BLaER1 treated with 17β-estradiol and CSF1 and Interleukin-3, amounts not matched to agents 10 nM and 100 nM (cell line): ENCODE measurements at regions not wholly inside any gene's neighbourhood (a gene's known extent, or its start where the extent isn't known, plus 50 kb on each side); places are given as distances from the start of the nearest gene placed in this dataset.

Source experiments
- H3K27ac ChIP-seq, 11 experiments: shearing (Covaris generic); formaldehyde crosslinking; 2 replicates each; pipeline ENCODE4 v1.8.1; 2022
- H3K27me3 ChIP-seq, 11 experiments: shearing (Covaris generic); formaldehyde crosslinking; 2 replicates each; pipeline ENCODE4 v1.8.1; 2022
- H3K36me3 ChIP-seq, 11 experiments: shearing (Covaris generic); formaldehyde crosslinking; 2 replicates each; pipeline ENCODE4 v1.8.1; 2022
- H3K4me1 ChIP-seq, 10 experiments: shearing (Covaris generic); formaldehyde crosslinking; 2 replicates each; pipeline ENCODE4 v1.8.1; 2022
- H3K4me2 ChIP-seq, 11 experiments: shearing (Covaris generic); formaldehyde crosslinking; 2 replicates each; pipeline ENCODE4 v1.8.1; 2022
- H3K4me3 ChIP-seq, 10 experiments: shearing (Covaris generic); formaldehyde crosslinking; 2 replicates each; pipeline ENCODE4 v1.8.1; 2022
- H3K9ac ChIP-seq, 11 experiments: shearing (Covaris generic); formaldehyde crosslinking; 2 replicates each; pipeline ENCODE4 v1.8.1; 2022
- H3K9me3 ChIP-seq, 11 experiments: shearing (Covaris generic); formaldehyde crosslinking; replicated peaks in 1 of 11; 2 replicates each; pipeline ENCODE4 v1.8.1; 2022
- H4K20me1 ChIP-seq, 11 experiments: shearing (Covaris generic); formaldehyde crosslinking; 2 replicates each; pipeline ENCODE4 v1.8.1; 2022
- Cebpa-rat ChIP-seq, 11 experiments: shearing (Covaris generic); IDR thresholded peaks; 2 replicates each; pipeline ENCODE4 v1.8.1; 2022

DNA sequence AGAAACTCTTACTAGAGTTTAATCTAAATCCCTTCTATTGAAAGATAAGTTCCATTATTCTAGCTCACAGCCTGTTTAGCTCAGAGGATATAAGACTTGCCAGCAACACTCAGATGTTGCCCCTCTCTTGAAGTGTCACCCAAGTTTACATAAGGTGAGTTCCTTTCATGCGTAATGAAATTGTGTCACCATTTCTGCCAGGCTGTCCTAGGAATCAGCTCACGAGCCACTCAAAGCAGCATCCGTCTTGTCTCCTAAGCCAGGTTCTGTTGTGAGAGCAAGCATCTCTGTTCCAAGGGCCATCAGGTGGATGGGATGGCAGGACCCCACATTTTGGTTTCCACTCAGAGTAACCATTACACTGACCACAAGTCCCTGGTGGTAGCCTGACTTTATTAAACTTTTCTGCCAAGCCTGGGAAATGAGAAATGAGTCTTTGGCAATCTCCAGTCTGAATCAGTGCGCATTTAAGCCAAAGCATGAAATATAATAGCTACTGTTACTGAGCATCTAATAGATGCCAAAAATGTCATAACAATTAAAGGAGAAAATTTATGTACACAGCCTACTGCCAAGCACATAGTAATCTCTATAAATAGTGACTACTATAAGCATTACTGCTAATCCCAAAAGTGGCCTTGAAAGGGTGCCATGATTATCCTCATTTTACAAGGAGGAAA, 179.6 kb upstream of the MIR17HG start:
- no peak overlapping the region for H3K4me2 ChIP-seq
- H4K20me1 ChIP-seq = no peaks in the 10 kb centered on the region
- H3K9ac ChIP-seq = no peak overlapping the region
- H3K9me3 ChIP-seq = no peaks in the 10 kb centered on the region
- H3K4me1 ChIP-seq = 0 out of 20 replicates have a peak, but pooled peaks cover 0 to 5% (median 0%) of the 10 kb centered on the region in 10 experiments
- H3K4me3 ChIP-seq = no peak overlapping the region
- TF ChIP-seq Cebpa-rat (IDR thresholded peaks at IDR 0.05) = no peak
- H3K27ac ChIP-seq = no peak overlapping the region
- no peaks in the 10 kb centered on the region for H3K27me3 ChIP-seq
- H3K36me3 ChIP-seq = no peaks in the 10 kb centered on the region

DNA sequence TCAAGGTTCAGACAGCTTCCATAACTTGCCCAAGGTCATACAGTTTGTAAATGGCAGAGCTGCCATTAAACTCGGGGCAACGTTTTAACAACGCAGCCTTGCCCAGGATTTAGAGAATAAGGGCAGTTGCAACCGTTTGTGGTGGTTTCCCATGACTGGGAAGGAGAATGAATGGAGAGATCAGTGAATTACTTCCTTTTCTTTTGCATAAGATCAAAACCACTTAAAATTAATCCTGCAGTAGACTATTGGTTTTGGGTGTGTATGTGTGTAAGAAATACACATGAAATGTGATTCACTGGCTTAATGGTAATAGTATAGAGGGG, 179.1 kb upstream of the MIR17HG start:
- no peak overlapping the region for H3K4me2 ChIP-seq
- no peaks in the 10 kb centered on the region for H3K27me3 ChIP-seq
- no peak overlapping the region for H3K27ac ChIP-seq
- H4K20me1 ChIP-seq = no peaks in the 10 kb centered on the region
- TF ChIP-seq Cebpa-rat (IDR thresholded peaks at IDR 0.05) = no peak
- 0 out of 20 replicates have a peak, but pooled peaks cover 0 to 5% (median 0%) of the 10 kb centered on the region in 10 experiments for H3K4me1 ChIP-seq
- no peaks in the 10 kb centered on the region for H3K36me3 ChIP-seq
- H3K9me3 ChIP-seq = no peaks in the 10 kb centered on the region
- H3K4me3 ChIP-seq = no peak overlapping the region
- no peak overlapping the region for H3K9ac ChIP-seq

DNA sequence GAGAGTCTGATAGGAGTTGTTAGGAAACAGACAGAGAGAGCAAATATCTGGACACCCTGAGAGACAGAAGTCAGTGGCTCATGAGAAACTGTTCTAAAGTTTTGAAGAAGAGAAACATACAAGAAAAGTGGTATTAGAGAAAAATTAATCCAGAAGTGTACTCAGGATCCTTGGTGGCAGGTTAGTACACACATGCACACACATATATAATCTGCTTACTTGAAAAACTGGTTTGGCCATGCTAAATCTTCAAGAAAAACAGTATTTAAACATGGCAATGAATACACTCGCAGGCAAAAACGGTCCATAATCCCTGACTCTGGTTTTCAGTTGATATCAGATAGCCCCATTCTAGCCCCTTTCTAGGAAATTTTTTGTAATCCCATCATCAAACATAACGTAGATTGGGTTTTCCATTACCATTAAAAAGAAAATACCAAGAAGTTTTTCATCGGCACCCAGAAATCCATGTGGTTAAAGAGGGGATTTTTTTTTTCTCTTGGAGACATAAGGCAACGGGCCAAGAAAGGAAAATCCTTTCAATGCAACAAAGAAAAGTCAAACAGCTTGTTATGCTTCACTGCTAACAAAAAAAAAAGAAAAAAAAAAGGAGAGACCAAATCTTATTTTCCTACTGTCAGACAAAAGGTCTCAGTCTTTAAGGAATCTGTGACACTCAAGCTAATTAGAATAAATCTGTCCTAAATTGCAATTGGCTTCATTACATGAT, 178.0 kb upstream of the MIR17HG start:
- Histone ChIP-seq H3K36me3 (no peaks in the 10 kb centered on the region), H3K4me2 (no peak overlapping the region), H4K20me1 (no peaks in the 10 kb centered on the region), H3K4me1 (0 out of 20 replicates have a peak, but pooled peaks cover 0 to 5% (median 0%) of the 10 kb centered on the region in 10 experiments), H3K9me3 (peaks cover 0 to 5% (median 0%) of the 10 kb centered on the region in 11 experiments; a peak in 3 of 22 replicates), H3K9ac (no peak overlapping the region), H3K27me3 (no peaks in the 10 kb centered on the region), H3K27ac (no peak overlapping the region), H3K4me3 (no peak overlapping the region)
- no peak for TF ChIP-seq Cebpa-rat (IDR thresholded peaks at IDR 0.05)

DNA sequence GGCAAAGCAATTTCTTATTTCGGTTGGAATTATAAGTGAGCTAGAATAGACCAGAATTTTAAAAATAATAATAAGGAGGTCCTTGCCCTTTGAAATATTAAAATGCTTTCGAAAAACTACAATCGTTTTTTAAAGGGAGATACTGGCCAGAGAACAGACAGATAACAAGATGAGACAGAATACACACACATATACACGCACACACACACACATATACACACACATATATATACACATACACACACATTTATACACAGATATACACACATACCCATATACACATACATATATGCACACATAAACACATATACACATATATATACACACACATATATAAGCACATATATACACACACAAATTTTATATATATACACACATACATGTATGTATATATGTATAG, 175.3 kb upstream of the MIR17HG start:
- Histone ChIP-seq H3K36me3 (no peaks in the 10 kb centered on the region), H3K27me3 (no peaks in the 10 kb centered on the region), H3K4me3 (no peak overlapping the region), H3K27ac (no peak overlapping the region), H3K9me3 (peaks cover 4 to 14% (median 9%) of the 10 kb centered on the region in 11 experiments; a peak in 14 of 22 replicates), H3K9ac (no peak overlapping the region), H3K4me1 (0 out of 20 replicates have a peak, but pooled peaks cover 0 to 5% (median 0%) of the 10 kb centered on the region in 10 experiments), H3K4me2 (no peak overlapping the region), H4K20me1 (no peaks in the 10 kb centered on the region)
- TF ChIP-seq Cebpa-rat (IDR thresholded peaks at IDR 0.05) = no peak

DNA sequence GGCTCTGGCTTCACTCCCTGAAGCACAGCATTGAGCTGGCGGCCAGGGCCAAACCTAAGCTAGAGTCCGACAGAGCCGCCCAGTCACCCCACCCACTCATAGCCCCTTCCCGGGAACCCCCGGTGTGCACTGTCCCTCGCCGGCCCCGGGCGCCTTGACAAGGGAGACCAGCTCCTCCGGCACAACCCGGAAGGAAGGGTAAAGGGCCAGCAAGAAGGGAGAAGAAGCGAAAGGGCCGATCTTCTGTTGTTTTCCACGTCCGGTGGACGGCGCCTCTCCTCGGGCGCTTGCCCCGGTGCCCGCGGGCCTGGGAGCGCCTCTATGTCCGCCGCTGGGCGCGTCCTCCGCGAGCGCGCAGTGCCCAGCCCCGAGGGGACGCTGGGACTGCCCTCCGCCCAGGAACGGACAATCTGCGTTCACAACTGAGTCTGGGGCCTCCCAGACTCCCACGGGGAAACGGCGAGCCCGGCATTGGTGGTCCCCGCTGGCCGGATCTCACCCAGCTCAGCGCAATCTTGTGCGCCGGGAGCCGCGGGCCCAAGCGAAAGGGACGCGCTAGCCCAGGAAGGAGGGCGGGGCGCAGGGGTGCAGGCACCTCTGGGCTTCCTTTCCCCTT, 172.5 kb upstream of the MIR17HG start:
- peaks cover 4 to 14% (median 9%) of the 10 kb centered on the region in 11 experiments; a peak in 14 of 22 replicates for H3K9me3 ChIP-seq
- H3K27me3 ChIP-seq = no peaks in the 10 kb centered on the region
- no peak overlapping the region for H3K4me3 ChIP-seq
- H3K36me3 ChIP-seq = no peaks in the 10 kb centered on the region
- no peaks in the 10 kb centered on the region for H4K20me1 ChIP-seq
- H3K27ac ChIP-seq = no peak overlapping the region
- no peak overlapping the region for H3K9ac ChIP-seq
- H3K4me1 ChIP-seq = 0 out of 20 replicates have a peak, but pooled peaks cover 0 to 5% (median 0%) of the 10 kb centered on the region in 10 experiments
- TF ChIP-seq Cebpa-rat (IDR thresholded peaks at IDR 0.05) = no peak
- H3K4me2 ChIP-seq = no peak overlapping the region

DNA sequence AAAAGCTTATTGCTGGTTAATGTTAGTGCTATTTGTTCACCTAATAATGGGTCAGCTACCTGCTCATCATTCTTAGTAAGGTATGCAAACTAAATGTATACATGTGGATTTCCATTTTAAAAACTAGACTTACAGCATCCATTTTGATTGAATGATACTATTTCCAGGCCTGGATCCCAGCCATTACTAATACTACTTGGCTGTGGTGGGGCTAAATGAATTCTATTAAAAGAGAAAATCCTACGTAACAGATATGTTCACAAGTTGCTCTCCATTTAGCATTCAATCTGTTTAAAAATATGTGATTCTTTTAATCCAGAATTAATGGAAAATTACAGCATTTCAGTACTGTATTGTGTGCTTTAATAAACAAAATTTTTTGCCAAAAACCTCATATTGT, 169.4 kb upstream of the MIR17HG start:
- H3K27ac ChIP-seq = no peak overlapping the region
- H3K4me1 ChIP-seq = no peaks in the 10 kb centered on the region
- H3K9me3 ChIP-seq = peaks cover 4 to 14% (median 9%) of the 10 kb centered on the region in 11 experiments; a peak in 14 of 22 replicates
- no peak overlapping the region for H3K4me3 ChIP-seq
- no peak overlapping the region for H3K9ac ChIP-seq
- H3K36me3 ChIP-seq = no peaks in the 10 kb centered on the region
- H3K4me2 ChIP-seq = no peak overlapping the region
- H4K20me1 ChIP-seq = no peaks in the 10 kb centered on the region
- TF ChIP-seq Cebpa-rat (IDR thresholded peaks at IDR 0.05) = no peak
- H3K27me3 ChIP-seq = no peaks in the 10 kb centered on the region

DNA sequence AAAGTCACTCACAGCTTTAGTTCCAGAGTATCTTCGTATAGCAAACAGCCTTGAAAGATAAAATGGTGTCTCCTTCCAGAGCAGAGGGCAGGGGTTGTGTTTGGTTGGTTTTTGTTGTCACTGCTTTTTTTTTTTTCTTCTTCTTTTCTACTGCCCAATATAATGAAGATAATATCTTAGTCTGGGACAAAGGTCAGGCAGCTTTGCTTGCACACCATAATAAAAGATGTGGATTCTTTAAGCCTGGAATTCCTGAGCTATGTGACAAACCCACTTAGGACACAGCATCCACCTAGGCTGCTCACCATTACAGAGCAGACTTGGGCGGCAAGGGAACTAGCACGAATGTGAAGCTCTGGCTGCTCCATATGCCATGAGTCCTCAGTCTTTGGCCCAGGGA, 165.6 kb upstream of the MIR17HG start:
- Histone ChIP-seq H3K4me1 (no peaks in the 10 kb centered on the region), H3K9ac (no peak overlapping the region), H3K36me3 (no peaks in the 10 kb centered on the region), H4K20me1 (no peaks in the 10 kb centered on the region), H3K4me3 (no peak overlapping the region), H3K4me2 (no peak overlapping the region), H3K27me3 (no peaks in the 10 kb centered on the region), H3K9me3 (no peaks in the 10 kb centered on the region), H3K27ac (no peak overlapping the region)
- TF ChIP-seq Cebpa-rat (IDR thresholded peaks at IDR 0.05) = no peak

DNA sequence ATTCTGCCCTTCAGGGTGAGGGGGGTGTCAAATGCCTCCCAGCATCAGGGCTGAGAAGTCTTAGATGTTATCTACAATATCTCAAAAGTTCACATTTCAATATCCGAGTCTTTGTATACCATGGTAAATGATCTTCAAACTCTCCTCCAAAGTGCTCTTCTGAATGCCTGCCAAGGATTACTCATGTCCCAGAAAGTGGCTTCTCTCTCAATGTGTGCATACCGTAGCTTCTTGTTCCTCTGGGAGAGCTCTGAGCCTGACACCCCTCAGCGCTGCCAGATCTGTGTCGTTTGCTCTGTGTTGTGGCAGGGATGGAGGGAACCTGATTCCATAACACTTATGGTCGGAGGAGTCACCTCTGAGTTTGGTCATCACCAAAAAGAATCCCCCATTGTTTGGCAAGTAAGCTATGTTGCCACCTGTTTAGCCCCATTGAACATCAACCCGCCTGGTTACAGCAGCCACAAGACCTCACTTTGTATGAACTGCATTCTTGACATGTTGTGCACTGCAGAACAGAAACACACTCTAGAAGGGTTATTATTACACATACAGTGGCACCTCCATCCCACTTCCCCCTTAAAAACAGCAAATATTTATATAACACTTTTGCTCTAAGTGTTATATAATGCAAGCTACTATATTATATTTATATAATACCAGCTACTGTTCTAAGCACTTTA, 163.1 kb upstream of the MIR17HG start:
- no peak overlapping the region for H3K4me2 ChIP-seq
- no peaks in the 10 kb centered on the region for H3K36me3 ChIP-seq
- H3K9ac ChIP-seq = no peak overlapping the region
- no peaks in the 10 kb centered on the region for H3K4me1 ChIP-seq
- H3K9me3 ChIP-seq = no peaks in the 10 kb centered on the region
- H3K4me3 ChIP-seq = no peak overlapping the region
- no peak overlapping the region for H3K27ac ChIP-seq
- no peak for TF ChIP-seq Cebpa-rat (IDR thresholded peaks at IDR 0.05)
- H3K27me3 ChIP-seq = no peaks in the 10 kb centered on the region
- H4K20me1 ChIP-seq = no peaks in the 10 kb centered on the region

DNA sequence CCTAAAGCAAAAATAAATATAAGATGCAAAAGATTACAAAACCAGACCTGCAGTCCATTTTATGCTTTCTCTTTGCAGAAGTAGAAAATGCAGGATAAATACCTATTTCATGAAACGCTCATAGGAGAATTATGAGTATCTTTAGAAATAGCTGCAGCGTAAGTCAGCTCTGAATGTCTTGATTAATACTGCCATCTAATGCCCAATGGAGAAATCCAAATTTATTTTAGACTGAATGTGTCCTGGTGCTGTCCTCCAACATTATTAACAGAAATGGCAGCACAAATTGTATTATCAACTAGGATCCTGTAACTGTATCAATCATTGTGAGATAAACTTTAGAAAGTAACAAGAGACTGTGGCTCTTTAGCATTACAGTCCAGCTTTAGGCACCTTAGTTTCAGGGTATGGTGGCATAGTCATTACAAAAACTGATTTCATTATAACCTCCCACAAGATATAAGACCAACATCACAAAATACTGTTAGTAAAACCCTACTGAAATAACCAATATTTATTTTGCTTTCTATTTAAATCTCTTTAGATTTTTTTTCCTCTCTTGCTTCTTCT, 162.1 kb upstream of the MIR17HG start:
- Histone ChIP-seq H3K9ac (no peak overlapping the region), H3K27me3 (no peaks in the 10 kb centered on the region), H3K4me2 (no peak overlapping the region), H3K9me3 (no peaks in the 10 kb centered on the region), H3K4me3 (no peak overlapping the region), H3K36me3 (no peaks in the 10 kb centered on the region), H3K4me1 (no peaks in the 10 kb centered on the region), H3K27ac (no peak overlapping the region), H4K20me1 (no peaks in the 10 kb centered on the region)
- no peak for TF ChIP-seq Cebpa-rat (IDR thresholded peaks at IDR 0.05)
